Dendritic cell treated with granulocyte-macrophage colony-stimulating factor and Interleukin-4, amounts not matched to agents 40 ng/mL and 50 ng/mL, for 4 days (primary cell): ENCODE measurements at regions not wholly inside any gene's neighbourhood (a gene's known extent, or its start where the extent isn't known, plus 50 kb on each side); places are given as distances from the start of the nearest gene placed in this dataset.

Source experiments
- H3K27ac Mint-ChIP-seq: one replicate; pipeline ENCODE4 v1.8.0; 2022; ENCODE audit warnings: mild to moderate bottlenecking, mixed read lengths
- H3K27me3 Mint-ChIP-seq: one replicate; pipeline ENCODE4 v1.8.0; 2022; ENCODE audit warnings: mild to moderate bottlenecking, mixed read lengths
- H3K36me3 Mint-ChIP-seq: one replicate; pipeline ENCODE4 v1.8.0; 2022; ENCODE audit warnings: low read depth, mixed read lengths
- H3K4me1 Mint-ChIP-seq: one replicate; pipeline ENCODE4 v1.8.0; 2022; ENCODE audit warnings: low read depth, mixed read lengths
- H3K4me3 Mint-ChIP-seq: one replicate; pipeline ENCODE4 v1.8.0; 2022; ENCODE audit warnings: mild to moderate bottlenecking, moderate library complexity, mixed read lengths
- H3K9me3 Mint-ChIP-seq: one replicate; pipeline ENCODE4 v1.8.0; 2022; ENCODE audit warnings: mixed read lengths
- intact Hi-C: fragments of 100-400 bp; cut with micrococcal nuclease; formaldehyde crosslinking; loops from one replicate; pipeline ENCODE4 v1.15.0; 2022

DNA sequence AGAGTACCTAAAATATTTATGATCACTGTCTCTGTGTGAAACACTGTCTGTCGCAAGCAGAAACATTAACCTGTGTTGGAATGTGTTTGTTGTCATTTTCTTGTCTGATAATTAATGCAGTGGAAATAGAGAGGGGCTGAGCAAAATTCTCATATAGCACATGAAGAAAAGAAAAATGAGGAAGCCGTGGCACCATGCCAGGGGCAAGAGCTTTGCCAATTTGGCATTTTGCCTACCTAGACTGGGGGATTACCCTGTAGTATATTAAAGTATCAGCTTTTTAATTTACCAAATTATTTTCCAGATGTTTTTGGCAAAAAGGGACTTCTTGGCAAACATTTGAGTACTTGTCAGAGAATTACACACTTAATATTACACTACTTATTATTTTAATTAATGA is 1326.6 kb upstream of the GOT2 start:
- H3K27ac Mint-ChIP-seq: no peak overlapping the region
- no peaks in the 10 kb centered on the region for H3K27me3 Mint-ChIP-seq
- no peak overlapping the region for H3K4me3 Mint-ChIP-seq
- H3K4me1 Mint-ChIP-seq: no peaks in the 10 kb centered on the region
- intact Hi-C loops: no loop called here
- H3K9me3 Mint-ChIP-seq: peaks cover 13% of the 10 kb centered on the region
- H3K36me3 Mint-ChIP-seq: no peaks in the 10 kb centered on the region

DNA sequence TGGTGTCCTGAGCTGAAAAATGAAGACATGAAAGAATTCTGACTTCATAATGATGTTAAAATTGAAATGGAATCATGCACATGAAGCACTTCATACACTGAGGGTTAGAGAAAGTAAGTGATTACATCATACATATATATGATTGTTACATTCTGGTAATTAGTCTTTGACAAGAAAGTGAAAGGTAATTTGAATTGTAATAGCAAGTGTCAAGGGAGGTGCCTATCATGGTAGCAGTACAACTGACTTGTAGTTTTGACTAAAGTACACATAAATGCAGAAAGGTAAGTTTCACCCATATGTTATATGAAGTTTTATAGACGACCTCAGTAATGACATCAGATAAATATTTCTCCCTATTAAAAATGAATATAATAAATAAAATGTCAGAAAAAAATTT is 1325.0 kb upstream of the GOT2 start:
- intact Hi-C loops: no loop called here
- Mint-ChIP-seq H3K27ac (no peak overlapping the region), H3K4me1 (no peaks in the 10 kb centered on the region), H3K4me3 (no peak overlapping the region), H3K9me3 (peaks cover 16% of the 10 kb centered on the region), H3K36me3 (no peaks in the 10 kb centered on the region), H3K27me3 (no peaks in the 10 kb centered on the region)

DNA sequence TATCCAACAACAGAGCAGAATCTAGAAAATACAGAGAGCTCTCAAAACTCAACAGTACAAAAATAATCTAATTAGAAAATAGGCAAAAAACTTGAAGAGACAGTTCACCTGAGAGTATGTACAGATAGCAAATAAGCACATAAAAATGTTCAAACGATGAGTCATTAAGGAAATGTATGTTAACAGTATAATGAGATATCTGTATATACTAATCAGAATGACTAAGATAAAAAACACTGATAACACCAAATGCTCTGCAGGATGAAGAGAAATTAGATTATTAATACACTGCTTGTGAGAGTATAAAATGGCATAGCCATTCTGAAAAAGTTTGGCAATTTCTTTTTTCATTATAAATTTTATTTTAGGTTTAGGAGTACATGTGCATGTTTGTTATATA is 1307.6 kb upstream of the GOT2 start:
- Mint-ChIP-seq H3K27me3 (no peaks in the 10 kb centered on the region), H3K27ac (no peak overlapping the region), H3K9me3 (no peaks in the 10 kb centered on the region), H3K36me3 (no peaks in the 10 kb centered on the region), H3K4me1 (no peaks in the 10 kb centered on the region), H3K4me3 (no peak overlapping the region)
- intact Hi-C loops: no loop called here

DNA sequence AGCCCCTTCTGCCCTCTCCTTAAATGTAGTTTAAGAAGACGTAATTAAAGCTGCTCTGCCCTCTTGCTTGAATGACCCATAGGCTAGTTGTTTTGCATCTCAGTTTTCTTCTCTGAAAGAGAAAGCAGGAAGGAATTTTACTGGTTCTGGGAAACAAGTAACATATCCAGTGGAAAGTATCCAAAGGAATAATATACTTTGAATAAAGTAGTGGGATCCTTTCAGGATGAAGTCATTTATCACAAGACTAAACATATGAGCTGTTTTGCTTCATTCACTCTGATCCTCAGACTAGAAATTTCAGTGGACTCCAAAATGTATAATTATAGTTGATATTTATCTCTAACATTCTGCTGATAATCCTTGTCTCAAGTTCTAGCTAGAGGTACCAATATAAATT is 1297.6 kb upstream of the GOT2 start:
- Mint-ChIP-seq H3K36me3 (no peaks in the 10 kb centered on the region), H3K4me1 (no peaks in the 10 kb centered on the region), H3K9me3 (no peaks in the 10 kb centered on the region), H3K27ac (no peak overlapping the region), H3K4me3 (no peak overlapping the region), H3K27me3 (no peaks in the 10 kb centered on the region)
- intact Hi-C loops: no loop called here

DNA sequence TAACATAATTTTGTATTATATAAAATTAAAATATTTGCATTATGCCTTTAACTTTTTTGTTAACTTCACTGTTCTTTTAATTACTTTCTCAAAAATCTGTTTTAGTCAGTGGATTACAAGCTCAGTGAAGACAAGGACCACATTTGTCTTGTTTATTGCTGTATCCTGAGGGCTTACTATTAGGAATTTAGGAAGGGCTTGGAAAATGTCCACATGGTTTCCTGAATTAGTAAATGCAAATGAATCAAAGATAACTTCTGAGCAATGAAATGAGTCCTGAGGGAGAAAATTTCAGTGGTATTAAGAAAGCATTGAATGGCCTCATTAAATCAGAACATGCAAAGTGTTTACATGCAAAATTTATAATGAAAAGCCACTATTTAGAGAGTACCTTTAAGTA is 1293.2 kb upstream of the GOT2 start:
- no peaks in the 10 kb centered on the region for H3K9me3 Mint-ChIP-seq
- intact Hi-C loops: no loop called here
- H3K27me3 Mint-ChIP-seq: no peaks in the 10 kb centered on the region
- no peak overlapping the region for H3K4me3 Mint-ChIP-seq
- H3K4me1 Mint-ChIP-seq: no peaks in the 10 kb centered on the region
- H3K36me3 Mint-ChIP-seq: no peaks in the 10 kb centered on the region
- H3K27ac Mint-ChIP-seq: no peak overlapping the region

DNA sequence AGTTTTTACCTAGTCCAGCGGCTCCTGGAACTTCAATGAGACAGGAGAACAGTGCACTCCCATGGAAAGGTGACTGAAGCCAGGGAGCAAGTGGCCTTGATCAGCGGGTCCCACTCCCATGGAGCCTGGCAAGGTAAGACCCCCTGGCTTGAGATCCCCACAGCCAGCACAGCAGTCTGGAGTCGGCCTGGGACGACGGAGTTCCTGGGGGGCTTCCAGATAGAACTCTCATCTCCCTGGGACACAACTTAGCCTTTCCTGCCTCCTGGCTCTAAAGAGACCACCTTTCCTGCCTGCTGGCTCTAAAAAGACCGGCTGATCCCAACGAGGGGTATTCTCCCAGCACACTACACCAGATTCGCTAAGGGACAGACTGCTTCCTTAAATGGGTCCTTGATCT is 1279.0 kb upstream of the GOT2 start:
- intact Hi-C loops: no loop called here
- Mint-ChIP-seq H3K4me3 (no peak overlapping the region), H3K9me3 (peaks cover 42% of the 10 kb centered on the region)

DNA sequence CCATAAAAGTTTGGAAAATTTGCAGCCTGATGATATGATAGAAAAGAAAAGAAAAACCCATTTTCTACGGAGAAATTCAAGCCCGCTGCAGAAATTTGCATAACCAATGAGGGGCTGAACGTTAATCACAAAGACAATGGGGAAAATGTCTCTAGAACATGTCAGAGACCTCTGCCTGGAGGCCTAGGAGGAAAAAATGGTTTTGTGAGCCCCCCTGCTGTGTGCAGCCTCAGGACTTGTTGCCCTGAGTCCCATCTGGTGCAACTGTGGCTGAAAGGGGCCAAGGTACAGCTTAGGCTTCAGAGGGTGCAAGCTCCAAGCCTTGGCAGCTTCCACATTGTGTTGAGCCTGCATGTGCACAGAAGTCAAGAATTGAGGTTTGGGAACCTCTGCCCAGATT is 1267.4 kb upstream of the GOT2 start:
- intact Hi-C loops: no loop called here
- Mint-ChIP-seq H3K27me3 (no peaks in the 10 kb centered on the region), H3K9me3 (peaks cover 39% of the 10 kb centered on the region), H3K27ac (no peak overlapping the region), H3K4me1 (no peaks in the 10 kb centered on the region), H3K36me3 (no peaks in the 10 kb centered on the region), H3K4me3 (no peak overlapping the region)

More for the DNA sequence above, 1279.0 kb upstream of the GOT2 start:
- Mint-ChIP-seq H3K27ac (no peak overlapping the region), H3K36me3 (no peaks in the 10 kb centered on the region), H3K4me1 (no peaks in the 10 kb centered on the region), H3K27me3 (no peaks in the 10 kb centered on the region)

DNA sequence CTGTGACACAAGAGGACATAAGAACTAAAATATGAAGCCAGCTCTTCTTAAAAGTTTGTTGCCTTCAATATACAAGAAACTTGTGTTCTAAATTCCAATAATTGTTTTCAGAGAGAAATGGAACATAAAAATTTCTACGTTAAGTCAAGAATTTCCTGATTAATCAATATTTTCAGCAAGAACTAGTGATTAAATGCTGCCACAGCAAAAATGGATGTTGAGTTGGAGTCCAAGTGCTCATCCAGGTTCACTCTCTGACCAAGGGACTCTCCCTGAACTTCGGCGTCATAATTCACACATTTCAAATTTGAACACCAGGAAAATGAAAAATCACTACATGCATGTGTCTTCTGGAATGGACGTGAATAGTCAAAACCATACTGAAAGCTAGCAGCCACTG is 1263.6 kb upstream of the GOT2 start:
- H3K36me3 Mint-ChIP-seq: no peaks in the 10 kb centered on the region
- H3K27ac Mint-ChIP-seq: no peak overlapping the region
- H3K9me3 Mint-ChIP-seq: peaks cover 59% of the 10 kb centered on the region
- no peaks in the 10 kb centered on the region for H3K27me3 Mint-ChIP-seq
- no peak overlapping the region for H3K4me3 Mint-ChIP-seq
- no peaks in the 10 kb centered on the region for H3K4me1 Mint-ChIP-seq
- intact Hi-C loops: no loop called here

DNA sequence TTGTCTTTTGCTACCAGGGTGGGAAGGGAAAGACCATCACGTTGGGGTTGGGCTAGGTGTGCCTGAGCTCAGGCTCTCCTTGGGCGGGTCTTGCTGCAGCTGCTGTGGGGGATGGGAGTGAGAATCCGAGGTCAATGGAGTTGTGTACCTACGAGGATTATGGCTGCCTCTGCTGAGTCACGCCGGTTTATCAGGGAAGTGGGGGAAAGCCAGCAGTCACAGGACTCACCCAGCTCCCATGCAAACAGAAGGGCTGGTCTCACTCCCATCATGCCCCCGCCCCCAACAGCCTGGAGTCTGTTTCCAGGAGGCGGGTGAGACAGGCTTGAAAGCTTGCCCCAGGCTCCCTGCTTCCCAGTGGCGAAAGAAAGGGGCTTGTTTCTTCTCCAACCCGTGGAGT is 1259.0 kb upstream of the GOT2 start:
- peaks cover 49% of the 10 kb centered on the region for H3K9me3 Mint-ChIP-seq
- no peak overlapping the region for H3K4me3 Mint-ChIP-seq
- no peak overlapping the region for H3K27ac Mint-ChIP-seq
- no peaks in the 10 kb centered on the region for H3K4me1 Mint-ChIP-seq
- no peaks in the 10 kb centered on the region for H3K36me3 Mint-ChIP-seq
- intact Hi-C loops: no loop called here
- no peaks in the 10 kb centered on the region for H3K27me3 Mint-ChIP-seq

DNA sequence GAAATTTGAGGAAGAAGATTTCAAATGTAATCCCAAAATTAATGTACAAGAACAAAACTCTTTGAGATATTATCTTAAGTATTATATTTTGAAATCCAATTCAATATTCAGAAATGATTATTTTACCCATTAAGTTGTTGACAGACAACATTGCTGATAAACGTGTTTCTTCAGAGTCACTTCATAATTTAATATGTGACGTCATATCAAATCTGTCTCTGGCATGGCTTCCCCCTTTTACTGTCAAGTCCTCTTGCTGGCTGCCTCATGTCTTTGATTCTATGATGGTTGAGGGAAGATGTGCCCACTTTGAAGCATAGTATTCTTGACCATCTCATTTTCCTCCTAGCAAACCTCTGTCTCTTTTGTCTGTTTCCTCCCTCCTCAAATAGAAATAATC is 1257.1 kb upstream of the GOT2 start:
- Mint-ChIP-seq H3K4me3 (no peak overlapping the region), H3K27ac (no peak overlapping the region), H3K9me3 (peaks cover 50% of the 10 kb centered on the region), H3K36me3 (no peaks in the 10 kb centered on the region), H3K27me3 (no peaks in the 10 kb centered on the region), H3K4me1 (no peaks in the 10 kb centered on the region)
- intact Hi-C loops: loop anchor here (1.0 kb wide), 1 partner anchor 22 kb away; no protein-coding TSS in a partner anchor

DNA sequence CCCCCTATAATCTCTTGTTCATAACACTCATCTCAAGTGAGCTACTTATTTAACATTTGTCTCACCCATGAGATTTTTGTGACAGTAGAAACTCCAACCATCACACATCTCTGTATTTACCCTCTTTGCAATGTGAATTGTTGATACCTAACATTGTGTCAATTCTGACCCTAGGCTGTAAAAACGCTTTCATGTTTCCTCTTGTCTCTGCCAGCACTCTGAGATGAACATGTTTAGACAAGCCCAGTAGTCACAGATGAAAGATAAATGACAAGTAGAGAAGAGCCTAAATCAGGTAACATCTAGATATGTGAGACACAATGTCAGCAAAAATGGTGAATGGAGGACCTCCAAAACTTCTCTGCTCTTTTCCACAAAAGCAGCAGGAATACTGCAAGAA is 1254.5 kb upstream of the GOT2 start:
- H3K4me3 Mint-ChIP-seq: no peak overlapping the region
- no peaks in the 10 kb centered on the region for H3K36me3 Mint-ChIP-seq
- intact Hi-C loops: no loop called here
- no peaks in the 10 kb centered on the region for H3K4me1 Mint-ChIP-seq
- no peak overlapping the region for H3K27ac Mint-ChIP-seq
- H3K9me3 Mint-ChIP-seq: peaks cover 47% of the 10 kb centered on the region
- no peaks in the 10 kb centered on the region for H3K27me3 Mint-ChIP-seq

DNA sequence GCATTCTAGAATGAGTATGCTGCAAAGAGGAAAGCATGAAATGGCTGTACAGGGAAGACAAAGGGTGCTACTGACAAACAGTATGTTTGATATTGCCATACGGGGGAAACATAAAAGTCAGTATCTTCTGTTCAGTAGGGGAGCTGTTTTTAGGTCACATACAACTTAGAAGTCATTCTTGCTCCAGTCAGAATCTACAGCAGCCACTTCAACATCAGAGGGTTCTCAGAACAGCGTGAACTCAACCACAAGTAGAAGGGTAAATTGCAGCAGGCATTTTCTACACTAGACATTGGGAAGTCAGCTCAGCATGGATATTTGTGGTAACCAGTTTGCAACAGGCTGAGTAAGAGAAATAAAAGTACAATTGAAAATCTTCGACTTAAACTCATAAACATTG is 1241.8 kb upstream of the GOT2 start:
- Mint-ChIP-seq H3K27me3 (no peaks in the 10 kb centered on the region), H3K9me3 (peaks cover 21% of the 10 kb centered on the region), H3K4me1 (no peaks in the 10 kb centered on the region), H3K4me3 (no peak overlapping the region), H3K36me3 (no peaks in the 10 kb centered on the region), H3K27ac (no peak overlapping the region)
- intact Hi-C loops: no loop called here

DNA sequence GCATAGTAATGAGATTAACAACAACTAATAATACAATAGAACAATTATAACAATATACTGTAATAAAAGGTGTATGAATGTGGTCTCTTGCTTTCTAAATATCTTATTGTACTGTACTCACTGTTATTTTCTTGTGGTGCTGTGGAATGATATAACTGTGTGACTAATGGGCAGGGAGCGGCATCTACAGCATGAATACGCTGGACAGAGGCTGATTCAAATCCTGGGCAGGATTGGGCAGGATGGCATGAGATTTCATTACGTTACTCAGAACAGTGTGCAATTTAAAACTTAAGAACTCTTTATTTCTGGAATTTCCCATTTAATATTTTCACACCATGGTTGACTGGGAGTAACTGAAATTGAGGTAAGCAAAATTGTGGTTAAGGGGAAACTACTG is 1239.8 kb upstream of the GOT2 start:
- no peak overlapping the region for H3K4me3 Mint-ChIP-seq
- H3K27me3 Mint-ChIP-seq: no peaks in the 10 kb centered on the region
- intact Hi-C loops: no loop called here
- no peaks in the 10 kb centered on the region for H3K4me1 Mint-ChIP-seq
- H3K27ac Mint-ChIP-seq: no peak overlapping the region
- H3K36me3 Mint-ChIP-seq: no peaks in the 10 kb centered on the region
- H3K9me3 Mint-ChIP-seq: peaks cover 22% of the 10 kb centered on the region

DNA sequence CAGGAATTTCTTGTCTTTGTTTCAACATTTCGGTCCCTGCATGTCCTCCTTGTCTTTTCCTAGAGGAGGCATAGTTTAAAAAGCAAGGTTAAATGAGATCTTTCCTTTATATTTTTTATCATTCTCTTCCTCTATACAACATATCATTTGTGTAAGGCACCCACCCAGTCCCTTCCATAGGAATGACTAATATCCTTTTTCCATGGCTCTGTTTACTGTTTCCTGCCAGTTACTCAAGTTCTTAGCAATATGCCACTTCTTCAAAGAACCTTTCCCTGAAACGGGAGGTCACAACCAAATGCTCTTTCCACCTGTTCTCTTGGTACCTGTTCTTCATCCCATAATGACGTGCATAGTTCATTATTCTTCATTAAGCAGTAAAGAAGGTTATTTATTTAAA is 1237.1 kb upstream of the GOT2 start:
- intact Hi-C loops: no loop called here
- Mint-ChIP-seq H3K36me3 (no peaks in the 10 kb centered on the region), H3K9me3 (peaks cover 24% of the 10 kb centered on the region), H3K4me3 (no peak overlapping the region), H3K27me3 (no peaks in the 10 kb centered on the region), H3K27ac (no peak overlapping the region), H3K4me1 (no peaks in the 10 kb centered on the region)

DNA sequence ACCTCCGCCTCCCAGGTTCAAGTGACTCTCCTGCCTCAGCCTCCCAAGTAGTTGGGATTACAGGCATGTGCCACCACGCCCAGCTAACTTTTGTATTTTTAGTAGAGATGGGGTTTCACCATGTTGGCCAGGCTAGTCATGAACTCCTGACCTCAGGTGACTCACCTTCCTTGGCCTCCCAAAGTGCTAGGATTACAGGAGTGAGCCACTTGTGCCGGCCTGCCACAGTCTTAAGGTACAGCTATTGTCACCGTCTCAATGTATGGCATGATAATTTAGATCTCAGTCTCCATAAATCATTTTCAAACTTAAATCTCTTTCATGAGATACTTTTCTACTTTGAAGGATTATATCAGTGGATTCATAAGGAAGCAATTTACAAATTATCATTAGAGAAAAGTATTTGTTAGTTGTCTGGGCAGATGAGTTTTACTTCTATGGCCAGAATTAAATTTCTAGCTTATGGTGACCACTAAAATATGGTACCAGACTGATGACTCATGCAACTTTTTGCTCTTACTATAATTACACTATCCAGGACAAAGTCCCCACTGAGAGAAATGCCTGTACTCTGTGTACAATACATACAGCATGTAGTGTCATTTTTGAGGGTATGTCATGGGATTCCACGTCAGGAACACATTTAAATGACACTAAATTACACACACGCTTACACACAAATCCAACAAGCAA is 1230.3 kb upstream of the GOT2 start:
- H3K4me1 Mint-ChIP-seq: no peaks in the 10 kb centered on the region
- peaks cover 36% of the 10 kb centered on the region for H3K9me3 Mint-ChIP-seq
- H3K27ac Mint-ChIP-seq: no peak overlapping the region
- no peak overlapping the region for H3K4me3 Mint-ChIP-seq
- intact Hi-C loops: no loop called here
- H3K36me3 Mint-ChIP-seq: no peaks in the 10 kb centered on the region
- no peaks in the 10 kb centered on the region for H3K27me3 Mint-ChIP-seq
